Upper lobe of right lung (tissue), 1 donor: ENCODE measurements at regions not wholly inside any gene's neighbourhood (a gene's known extent, or its start where the extent isn't known, plus 50 kb on each side); places are given as distances from the start of the nearest gene placed in this dataset.

Experiments
- ATAC-seq: fragments of 200-7000 bp; cut with Tn5 transposase; one replicate; pipeline ENCODE4 v1.9.1; 2020; ENCODE audit warnings: mild to moderate bottlenecking, moderate library complexity
- DNase-seq: peaks from one replicate; pipeline ENCODE4 v3.0.0-alpha.2; 2020
- H3K27ac ChIP-seq: fragments of 200-600 bp; one replicate; pipeline ENCODE4 v1.8.0; 2022
- H3K27me3 ChIP-seq: fragments of 200-600 bp; one replicate; pipeline ENCODE4 v1.8.0; 2022; ENCODE audit warnings: mild to moderate bottlenecking
- H3K36me3 ChIP-seq: fragments of 200-600 bp; one replicate; pipeline ENCODE4 v1.8.0; 2022
- H3K4me1 ChIP-seq: fragments of 200-600 bp; one replicate; pipeline ENCODE4 v1.8.0; 2022
- H3K4me3 ChIP-seq: fragments of 200-600 bp; one replicate; pipeline ENCODE4 v1.8.0; 2022; ENCODE audit warnings: mild to moderate bottlenecking
- H3K9me3 ChIP-seq: fragments of 200-600 bp; one replicate; pipeline ENCODE4 v1.8.0; 2022
- CTCF ChIP-seq: fragments of 200-600 bp; IDR thresholded peaks from one replicate; pipeline ENCODE4 v1.8.0; 2022; ENCODE audit warnings: antibody characterized with exemption
- intact Hi-C: fragments of 100-400 bp; cut with DNase I; formaldehyde crosslinking; loops from one replicate; pipeline ENCODE4 v1.11.0; 2022
- donor health status: DM: no; HTN: yes; CAD: no; lungs with severe emphysema.

- ATAC-seq, result no peak
- no peak for TF ChIP-seq CTCF
- intact Hi-C loops, result no loop called here
- Histone ChIP-seq H3K9me3 (no peaks in the 10 kb centered on the region), H3K4me3 (no peak overlapping the region), H3K27me3 (no peaks in the 10 kb centered on the region), H3K27ac (no peak overlapping the region), H3K36me3 (no peaks in the 10 kb centered on the region), H3K4me1 (no peaks in the 10 kb centered on the region)
- DNase-seq, result no peak
Measured at GRCh38 chr21:27154451-27155129, 187.7 kb upstream of the ADAMTS5 start.

- TF ChIP-seq CTCF, result no peak
- Histone ChIP-seq H3K36me3 (no peaks in the 10 kb centered on the region), H3K27ac (no peak overlapping the region), H3K4me1 (no peaks in the 10 kb centered on the region), H3K27me3 (no peaks in the 10 kb centered on the region), H3K4me3 (no peak overlapping the region), H3K9me3 (no peaks in the 10 kb centered on the region)
- intact Hi-C loops, result no loop called here
- no peak for ATAC-seq
- DNase-seq, result no peak
Measured at GRCh38 chr21:27152996-27153395, 186.1 kb upstream of the ADAMTS5 start.

- no peaks in the 10 kb centered on the region for H3K36me3 ChIP-seq
- H3K27me3 ChIP-seq, result no peaks in the 10 kb centered on the region
- no peak overlapping the region for H3K4me3 ChIP-seq
- no peaks in the 10 kb centered on the region for H3K9me3 ChIP-seq
- no peaks in the 10 kb centered on the region for H3K4me1 ChIP-seq
- DNase-seq, result no peak
- no peak overlapping the region for H3K27ac ChIP-seq
- no peak for ATAC-seq
- intact Hi-C loops, result no loop called here
- no peak for TF ChIP-seq CTCF
Measured at GRCh38 chr21:27149034-27149433, 182.1 kb upstream of the ADAMTS5 start.

- no peaks in the 10 kb centered on the region for H3K9me3 ChIP-seq
- H3K27me3 ChIP-seq, result no peaks in the 10 kb centered on the region
- no peaks in the 10 kb centered on the region for H3K4me1 ChIP-seq
- intact Hi-C loops, result no loop called here
- DNase-seq, result no peak
- H3K36me3 ChIP-seq, result no peaks in the 10 kb centered on the region
- ATAC-seq, result no peak
- H3K4me3 ChIP-seq, result no peak overlapping the region
- H3K27ac ChIP-seq, result no peak overlapping the region
- no peak for TF ChIP-seq CTCF
Measured at GRCh38 chr21:27146268-27146667, 179.4 kb upstream of the ADAMTS5 start.

- intact Hi-C loops, result no loop called here
- no peak for DNase-seq
Measured at GRCh38 chr21:27145134-27145798, 178.4 kb upstream of the ADAMTS5 start.

More at GRCh38 chr21:27145134-27145798, 178.4 kb upstream of the ADAMTS5 start:
- no peak overlapping the region for H3K27ac ChIP-seq
- no peaks in the 10 kb centered on the region for H3K36me3 ChIP-seq
- ATAC-seq, result no peak
- no peaks in the 10 kb centered on the region for H3K9me3 ChIP-seq
- no peak overlapping the region for H3K4me3 ChIP-seq
- no peaks in the 10 kb centered on the region for H3K4me1 ChIP-seq
- no peaks in the 10 kb centered on the region for H3K27me3 ChIP-seq
- no peak for TF ChIP-seq CTCF
